ENCODE measurements at regions not wholly inside any gene's neighbourhood (a gene's known extent, or its start where the extent isn't known, plus 50 kb on each side); places are given as distances from the start of the nearest gene placed in this dataset.

DNA sequence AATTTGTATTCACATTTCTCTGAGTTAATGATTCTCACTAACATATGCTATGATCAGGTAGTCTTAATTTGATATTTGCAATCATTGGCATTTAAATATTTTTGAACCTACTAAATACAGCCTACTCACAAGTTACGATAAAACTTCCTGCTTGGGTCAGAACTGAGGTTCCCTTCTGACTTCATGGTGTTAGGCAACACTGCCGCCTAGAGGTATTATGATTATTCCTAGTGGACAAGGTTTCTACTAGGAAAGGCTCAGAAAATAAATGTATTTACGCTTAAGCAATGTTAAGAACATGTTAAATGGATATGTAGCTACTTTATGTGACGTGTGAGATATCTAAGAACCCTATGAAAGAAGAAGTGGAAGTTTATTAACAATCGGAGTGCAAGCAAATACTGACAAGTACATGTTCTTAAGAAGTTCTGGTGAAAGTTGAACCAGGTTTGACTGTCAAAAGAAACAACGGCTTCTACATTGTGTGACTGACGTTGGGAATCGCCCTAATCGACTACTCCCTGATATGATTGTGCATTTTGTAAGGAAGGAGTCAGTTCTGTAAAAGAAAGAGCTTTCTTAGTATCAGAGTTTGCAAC, 1395.8 kb downstream of the SLITRK5 start:
- Histone ChIP-seq H3K9ac (ENCODE audit: low read length) (no peak overlapping the region), H2AFZ (ENCODE audit: low read depth, low read length, severe bottlenecking) (no peak overlapping the region)

DNA sequence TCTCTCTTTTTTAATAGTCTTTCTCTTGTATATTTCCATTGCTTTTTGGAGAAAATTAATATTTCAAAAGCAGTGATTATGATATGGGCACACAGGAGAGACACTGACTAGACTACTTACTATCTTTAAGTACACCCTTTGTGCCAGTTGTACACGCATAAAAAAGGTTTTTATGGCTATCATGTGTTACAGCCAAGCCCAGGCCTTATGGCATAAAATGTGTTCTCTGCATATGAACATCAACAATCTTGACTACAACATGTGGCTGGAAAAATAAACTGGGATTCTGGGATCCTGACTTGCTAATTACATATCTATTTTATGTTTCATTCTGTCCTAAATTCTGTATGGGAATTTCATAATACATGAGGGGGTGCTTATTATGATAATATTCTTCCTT, 1401.8 kb downstream of the SLITRK5 start:
- H3K27me3 ChIP-seq (ENCODE audit: low read length), result no peaks in the 10 kb centered on the region
- H4K20me1 ChIP-seq (ENCODE audit: low read depth, low read length), result no peaks in the 10 kb centered on the region
- no peaks in the 10 kb centered on the region for H3F3A ChIP-seq (ENCODE audit: insufficient read depth)
- TF ChIP-seq EZH2phosphoT487 (conservative IDR thresholded peaks at IDR 0.05; ENCODE audit: low read length), result no peak
- TF ChIP-seq, protein P1, sequence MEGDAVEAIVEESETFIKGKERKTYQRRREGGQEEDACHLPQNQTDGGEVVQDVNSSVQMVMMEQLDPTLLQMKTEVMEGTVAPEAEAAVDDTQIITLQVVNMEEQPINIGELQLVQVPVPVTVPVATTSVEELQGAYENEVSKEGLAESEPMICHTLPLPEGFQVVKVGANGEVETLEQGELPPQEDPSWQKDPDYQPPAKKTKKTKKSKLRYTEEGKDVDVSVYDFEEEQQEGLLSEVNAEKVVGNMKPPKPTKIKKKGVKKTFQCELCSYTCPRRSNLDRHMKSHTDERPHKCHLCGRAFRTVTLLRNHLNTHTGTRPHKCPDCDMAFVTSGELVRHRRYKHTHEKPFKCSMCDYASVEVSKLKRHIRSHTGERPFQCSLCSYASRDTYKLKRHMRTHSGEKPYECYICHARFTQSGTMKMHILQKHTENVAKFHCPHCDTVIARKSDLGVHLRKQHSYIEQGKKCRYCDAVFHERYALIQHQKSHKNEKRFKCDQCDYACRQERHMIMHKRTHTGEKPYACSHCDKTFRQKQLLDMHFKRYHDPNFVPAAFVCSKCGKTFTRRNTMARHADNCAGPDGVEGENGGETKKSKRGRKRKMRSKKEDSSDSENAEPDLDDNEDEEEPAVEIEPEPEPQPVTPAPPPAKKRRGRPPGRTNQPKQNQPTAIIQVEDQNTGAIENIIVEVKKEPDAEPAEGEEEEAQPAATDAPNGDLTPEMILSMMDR (IDR thresholded peaks at IDR 0.05; ENCODE audit: insufficient read depth, low read length, poor library complexity, severe bottlenecking), result no peak
- H3K36me3 ChIP-seq (ENCODE audit: low read length), result no peaks in the 10 kb centered on the region
- H3K27ac ChIP-seq (ENCODE audit: low read depth, low read length), result no peak overlapping the region
- H3K9ac ChIP-seq (ENCODE audit: low read length), result no peak overlapping the region
- no peaks in the 10 kb centered on the region for H3K9me3 ChIP-seq (ENCODE audit: insufficient read depth, low read length)
- no peak overlapping the region for H2AFZ ChIP-seq (ENCODE audit: low read depth, low read length, severe bottlenecking)
- H3K9me2 ChIP-seq (replicated peaks; ENCODE audit: insufficient read depth, low read length), result no peaks in the 10 kb centered on the region
- H3K4me2 ChIP-seq (ENCODE audit: low read depth, low read length, poor library complexity, severe bottlenecking), result no peak overlapping the region
- no peaks in the 10 kb centered on the region for H3K79me2 ChIP-seq (ENCODE audit: insufficient read depth, low read length)
- no peak overlapping the region for H3K4me3 ChIP-seq (ENCODE audit: insufficient read depth, low read length, poor library complexity, severe bottlenecking)

More for the DNA sequence above, 1395.8 kb downstream of the SLITRK5 start:
- Histone ChIP-seq H3K79me2 (ENCODE audit: insufficient read depth, low read length) (no peaks in the 10 kb centered on the region), H3K9me3 (ENCODE audit: insufficient read depth, low read length) (no peaks in the 10 kb centered on the region), H3F3A (ENCODE audit: insufficient read depth) (no peaks in the 10 kb centered on the region), H3K36me3 (ENCODE audit: low read length) (no peaks in the 10 kb centered on the region), H3K4me3 (ENCODE audit: insufficient read depth, low read length, poor library complexity, severe bottlenecking) (no peak overlapping the region), H3K27me3 (ENCODE audit: low read length) (no peaks in the 10 kb centered on the region), H3K9me2 (replicated peaks; ENCODE audit: insufficient read depth, low read length) (no peaks in the 10 kb centered on the region), H3K27ac (ENCODE audit: low read depth, low read length) (no peak overlapping the region), H3K4me2 (ENCODE audit: low read depth, low read length, poor library complexity, severe bottlenecking) (no peak overlapping the region), H4K20me1 (ENCODE audit: low read depth, low read length) (no peaks in the 10 kb centered on the region)
- TF ChIP-seq, protein P1 (IDR thresholded peaks at IDR 0.05; ENCODE audit: insufficient read depth, low read length, poor library complexity, severe bottlenecking), result peak; percentile 24
- TF ChIP-seq EZH2phosphoT487 (conservative IDR thresholded peaks at IDR 0.05; ENCODE audit: low read length), result no peak

DNA sequence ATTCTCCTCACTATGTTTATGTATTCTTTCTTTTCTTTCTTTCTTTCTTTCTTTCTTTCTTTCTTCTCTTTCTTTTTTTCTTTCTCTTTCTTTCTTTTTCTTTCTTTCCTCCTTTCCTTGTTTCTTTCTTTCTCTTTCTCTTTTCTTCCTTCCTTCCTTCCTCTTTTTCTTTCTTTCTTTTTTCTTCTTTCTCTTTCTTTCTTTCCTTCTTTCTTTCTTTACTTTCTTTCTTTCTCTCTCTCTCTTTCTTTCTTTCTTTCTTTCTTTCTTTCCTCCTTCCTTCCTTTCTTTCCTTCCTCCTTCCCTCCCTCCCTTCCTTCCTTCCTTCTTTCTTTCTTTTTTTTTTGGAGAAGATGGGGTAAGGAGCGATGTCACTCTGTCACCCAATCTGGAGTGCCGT, 1405.5 kb downstream of the SLITRK5 start:
- Histone ChIP-seq H3F3A (ENCODE audit: insufficient read depth) (no peaks in the 10 kb centered on the region), H3K4me2 (ENCODE audit: low read depth, low read length, poor library complexity, severe bottlenecking) (no peak overlapping the region), H2AFZ (ENCODE audit: low read depth, low read length, severe bottlenecking) (no peak overlapping the region), H3K27me3 (ENCODE audit: low read length) (no peaks in the 10 kb centered on the region), H3K9ac (ENCODE audit: low read length) (no peak overlapping the region), H3K4me3 (ENCODE audit: insufficient read depth, low read length, poor library complexity, severe bottlenecking) (no peak overlapping the region), H4K20me1 (ENCODE audit: low read depth, low read length) (no peaks in the 10 kb centered on the region), H3K9me2 (replicated peaks; ENCODE audit: insufficient read depth, low read length) (no peaks in the 10 kb centered on the region), H3K27ac (ENCODE audit: low read depth, low read length) (no peak overlapping the region), H3K36me3 (ENCODE audit: low read length) (no peaks in the 10 kb centered on the region), H3K79me2 (ENCODE audit: insufficient read depth, low read length) (no peaks in the 10 kb centered on the region), H3K9me3 (ENCODE audit: insufficient read depth, low read length) (no peaks in the 10 kb centered on the region)
- no peak for TF ChIP-seq EZH2phosphoT487 (conservative IDR thresholded peaks at IDR 0.05; ENCODE audit: low read length)
- TF ChIP-seq, protein P1 (IDR thresholded peaks at IDR 0.05; ENCODE audit: insufficient read depth, low read length, poor library complexity, severe bottlenecking), result no peak
